Hepatic stellate cell (primary cell): ENCODE measurements at regions not wholly inside any gene's neighbourhood (a gene's known extent, or its start where the extent isn't known, plus 50 kb on each side); places are given as distances from the start of the nearest gene placed in this dataset.

Experiments used
- DNase-seq: peaks from one replicate; pipeline ENCODE4 v3.0.0; 2011; ENCODE audit warnings: low spot score

GRCh38 chr1:94592571-94592920 lies 51.0 kb upstream of the F3 start:
- DNase-seq = no peak

- DNase-seq = no peak
Observed at GRCh38 chr1:94591823-94592570, 50.4 kb upstream of the F3 start.
